HCT116 (cell line): ENCODE measurements at regions not wholly inside any gene's neighbourhood (a gene's known extent, or its start where the extent isn't known, plus 50 kb on each side); places are given as distances from the start of the nearest gene placed in this dataset.

Source experiments
- ATAC-seq: fragments of 200-7000 bp; cut with Tn5 transposase; 2 replicates; pipeline ENCODE4 v1.9.1; 2020; ENCODE audit warnings: mild to moderate bottlenecking, moderate library complexity
- BruUV-seq: library from RNA; stranded (reverse); fragments of 400-500 nt; replicated peaks from 2 replicates; lab custom pipeline; 2021; lab: Mats Ljungman, UMichigan
- CTCF ChIA-PET: fragments of 300-600 bp; sonication (Branson Sonifier 250); formaldehyde crosslinking; loops from one replicate; lab custom pipeline; 2021; ENCODE audit warnings: antibody characterized with exemption; lab: Charles Lee
- POLR2A ChIA-PET: fragments of 300-600, 350-600 bp; sonication (Branson Sonifier 250); formaldehyde crosslinking; loops from one replicate; lab custom pipeline; 2021; ENCODE audit warnings: antibody characterized with exemption; lab: Charles Lee
- RAD21 ChIA-PET, 2 experiments: fragments of 300-600 bp; sonication (Branson Sonifier 250); formaldehyde crosslinking; loops; one replicate each; lab custom pipeline; 2023; ENCODE audit warnings: low total read pairs in 2 of 2; ENCODE audit not compliant: uncharacterized antibody in 2 of 2, unreplicated experiment in 2 of 2, low non-redundant PET in 1 of 2; lab: Charles Lee
- DNase-seq: peaks from one replicate; pipeline ENCODE4 v3.0.0-alpha.2; 2010; ENCODE audit warnings: low read depth, low spot score
- H2AFZ ChIP-seq: fragments of 200-600 bp; shearing (Covaris generic), sonication (generic); 2 replicates; pipeline ENCODE4 v1.6.1; 2017; ENCODE audit warnings: low read depth, mixed run types, mixed read lengths, antibody characterized with exemption, low read length; ENCODE audit not compliant: poor library complexity, severe bottlenecking
- H3K27ac ChIP-seq: 2 replicates; pipeline ENCODE4 v1.5.1; 2012; ENCODE audit warnings: low read depth, low read length
- H3K27me3 ChIP-seq: fragments of 200-600 bp; sonication (generic); 2 replicates; pipeline ENCODE4 v1.6.1; 2016; ENCODE audit warnings: mixed run types, low read length, mixed read lengths; ENCODE audit not compliant: insufficient read depth
- H3K36me3 ChIP-seq, 2 experiments: fragments of 200-500 bp in 1 of 2; fragments of 200-600 bp in 1 of 2; sonication (Bioruptor generic) in 1 of 2; sonication (generic) in 1 of 2; 2 replicates each; pipeline versions ENCODE4 v1.5.1 to v1.6.1; 2014 to 2016; ENCODE audit warnings: low read length in 2 of 2, inconsistent platforms in 1 of 2, mixed read lengths in 1 of 2, mixed run types in 1 of 2; ENCODE audit not compliant: insufficient read depth in 2 of 2, control insufficient read depth in 1 of 2
- H3K4me1 ChIP-seq, 2 experiments: fragments of 200-600 bp in 1 of 2; sonication (generic) in 1 of 2; 2 replicates each; pipeline versions ENCODE4 v1.5.1 to v1.6.1; 2012 to 2017; ENCODE audit warnings: low read length in 2 of 2, inconsistent platforms in 1 of 2, mild to moderate bottlenecking in 1 of 2, mixed read lengths in 1 of 2, mixed run types in 1 of 2, moderate library complexity in 1 of 2; ENCODE audit not compliant: insufficient read depth in 2 of 2, control insufficient read depth in 1 of 2
- H3K4me2 ChIP-seq: fragments of 200-600 bp; sonication (generic); 2 replicates; pipeline ENCODE4 v1.6.1; 2017; ENCODE audit warnings: mixed run types, low read length, mixed read lengths
- H3K4me3 ChIP-seq, 2 experiments: fragments of 200-600 bp in 1 of 2; sonication (generic) in 1 of 2; replicated peaks in 1 of 2; 2 replicates each; pipeline ENCODE4 v1.5.1; 2011 to 2016; ENCODE audit warnings: low read length in 2 of 2, control low read depth in 1 of 2, low read depth in 1 of 2, mild to moderate bottlenecking in 1 of 2, mixed read lengths in 1 of 2, mixed run types in 1 of 2
- H3K79me2 ChIP-seq: fragments of 200-600 bp; sonication (generic); 2 replicates; pipeline ENCODE4 v1.6.1; 2017; ENCODE audit warnings: mild to moderate bottlenecking, mixed run types, low read length, moderate library complexity, mixed read lengths; ENCODE audit not compliant: insufficient read depth
- H3K9ac ChIP-seq: fragments of 200-600 bp; sonication (generic); 2 replicates; pipeline ENCODE4 v1.6.1; 2016; ENCODE audit warnings: low read length, mixed read lengths
- H3K9me2 ChIP-seq: fragments of 200-600 bp; sonication (generic), shearing (Covaris generic); 2 replicates; pipeline ENCODE4 v1.6.1; 2017; ENCODE audit warnings: mixed run types, mild to moderate bottlenecking, moderate library complexity; ENCODE audit not compliant: insufficient read depth
- H3K9me3 ChIP-seq, 2 experiments: fragments of 200-500 bp in 1 of 2; fragments of 200-600 bp in 1 of 2; sonication (Bioruptor generic) in 1 of 2; sonication (generic) in 1 of 2; 2 replicates each; pipeline ENCODE4 v1.6.1; 2014 to 2017; ENCODE audit warnings: low read length in 2 of 2, mixed read lengths in 2 of 2, inconsistent platforms in 1 of 2, low read depth in 1 of 2, mild to moderate bottlenecking in 1 of 2, mixed run types in 1 of 2, moderate library complexity in 1 of 2; ENCODE audit not compliant: control insufficient read depth in 1 of 2, insufficient read depth in 1 of 2
- H4K20me1 ChIP-seq: fragments of 200-600 bp; sonication (generic), shearing (Covaris generic); 2 replicates; pipeline ENCODE4 v1.6.1; 2017; ENCODE audit warnings: mixed run types, mild to moderate bottlenecking, moderate library complexity; ENCODE audit not compliant: insufficient read depth
- ATF3 ChIP-seq: IDR thresholded peaks from 2 replicates; pipeline ENCODE4 v1.6.1; 2012
- CEBPB ChIP-seq: IDR thresholded peaks from 2 replicates; pipeline ENCODE4 v1.6.1; 2012; ENCODE audit warnings: low read depth
- ELF1 ChIP-seq: IDR thresholded peaks from 2 replicates; pipeline ENCODE4 v1.6.1; 2012; ENCODE audit warnings: low read depth, borderline replicate concordance
- EZH2 ChIP-seq: fragments of 200-600 bp; sonication (generic); IDR thresholded peaks from 2 replicates; pipeline ENCODE4 v1.6.1; 2017; ENCODE audit warnings: antibody characterized with exemption, mixed run types
- JUND ChIP-seq: IDR thresholded peaks from 2 replicates; pipeline ENCODE4 v1.6.1; 2012
- MAX ChIP-seq: IDR thresholded peaks from 2 replicates; pipeline ENCODE4 v1.6.1; 2012
- SP1 ChIP-seq: IDR thresholded peaks from 2 replicates; pipeline ENCODE4 v1.6.1; 2012; ENCODE audit warnings: low read depth
- SRF ChIP-seq: IDR thresholded peaks from 2 replicates; pipeline ENCODE4 v1.6.1; 2012; ENCODE audit warnings: low read depth
- TCF7L2 ChIP-seq: IDR thresholded peaks from 2 replicates; pipeline ENCODE4 v1.7.0; 2011; ENCODE audit warnings: borderline replicate concordance, inconsistent platforms; ENCODE audit not compliant: insufficient read depth, insufficient read length; ENCODE audit errors: extremely low read depth
- YY1 ChIP-seq: IDR thresholded peaks from 2 replicates; pipeline ENCODE4 v1.6.1; 2011; ENCODE audit warnings: low read length, low read depth, moderate library complexity, mild to moderate bottlenecking; ENCODE audit not compliant: insufficient replicate concordance; ENCODE audit errors: extremely low read depth
- ZBTB33 ChIP-seq: IDR thresholded peaks from 2 replicates; pipeline ENCODE4 v1.6.1; 2011; ENCODE audit warnings: mild to moderate bottlenecking, low read length, moderate library complexity; ENCODE audit not compliant: insufficient replicate concordance; ENCODE audit errors: extremely low read depth
- ZFX ChIP-seq: fragments of 450-650 bp; IDR thresholded peaks from 2 replicates; pipeline ENCODE4 v1.6.1; 2017
- ZNF274 ChIP-seq: fragments of 200-500 bp; sonication (Bioruptor generic); IDR thresholded peaks from 2 replicates; pipeline ENCODE4 v1.6.1; 2014; ENCODE audit warnings: mild to moderate bottlenecking, low read depth, low read length, inconsistent platforms
- intact Hi-C: fragments of 100-400 bp; cut with micrococcal nuclease; formaldehyde crosslinking; loops from 2 replicates; pipeline ENCODE4 v1.10.0; 2022
- TF ChIP-seq, protein P1 (sequence below), 3 experiments: fragments of 200-600 bp in 1 of 3; sonication (generic) in 1 of 3; IDR thresholded peaks in 2 of 3; conservative IDR thresholded peaks in 1 of 3; 2 replicates each; pipeline ENCODE4 v1.5.1; 2012 to 2017; ENCODE audit warnings: low read depth in 2 of 3, low read length in 2 of 3, antibody characterized with exemption in 1 of 3, borderline replicate concordance in 1 of 3, control low read depth in 1 of 3, mild to moderate bottlenecking in 1 of 3, mixed read lengths in 1 of 3, mixed run types in 1 of 3, moderate library complexity in 1 of 3; ENCODE audit not compliant: insufficient read depth in 1 of 3
- TF ChIP-seq, protein P2 (sequence below): IDR thresholded peaks from 2 replicates; pipeline ENCODE4 v1.6.1; 2012; ENCODE audit warnings: low read depth

- DNase-seq: no peak
- no peak for TF ChIP-seq ELF1
- no peak for TF ChIP-seq ATF3
- no peak for TF ChIP-seq YY1
- TF ChIP-seq, protein P1, sequence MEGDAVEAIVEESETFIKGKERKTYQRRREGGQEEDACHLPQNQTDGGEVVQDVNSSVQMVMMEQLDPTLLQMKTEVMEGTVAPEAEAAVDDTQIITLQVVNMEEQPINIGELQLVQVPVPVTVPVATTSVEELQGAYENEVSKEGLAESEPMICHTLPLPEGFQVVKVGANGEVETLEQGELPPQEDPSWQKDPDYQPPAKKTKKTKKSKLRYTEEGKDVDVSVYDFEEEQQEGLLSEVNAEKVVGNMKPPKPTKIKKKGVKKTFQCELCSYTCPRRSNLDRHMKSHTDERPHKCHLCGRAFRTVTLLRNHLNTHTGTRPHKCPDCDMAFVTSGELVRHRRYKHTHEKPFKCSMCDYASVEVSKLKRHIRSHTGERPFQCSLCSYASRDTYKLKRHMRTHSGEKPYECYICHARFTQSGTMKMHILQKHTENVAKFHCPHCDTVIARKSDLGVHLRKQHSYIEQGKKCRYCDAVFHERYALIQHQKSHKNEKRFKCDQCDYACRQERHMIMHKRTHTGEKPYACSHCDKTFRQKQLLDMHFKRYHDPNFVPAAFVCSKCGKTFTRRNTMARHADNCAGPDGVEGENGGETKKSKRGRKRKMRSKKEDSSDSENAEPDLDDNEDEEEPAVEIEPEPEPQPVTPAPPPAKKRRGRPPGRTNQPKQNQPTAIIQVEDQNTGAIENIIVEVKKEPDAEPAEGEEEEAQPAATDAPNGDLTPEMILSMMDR (IDR thresholded peaks at IDR 0.05 in 2 of 3, conservative IDR thresholded peaks at IDR 0.05 in 1 of 3; ENCODE audit: borderline replicate concordance in 1 of 3, insufficient read depth in 1 of 3, low read depth in 2 of 3, low read length in 2 of 3): no peak
- no peak for TF ChIP-seq ZBTB33
- TF ChIP-seq, protein P2, sequence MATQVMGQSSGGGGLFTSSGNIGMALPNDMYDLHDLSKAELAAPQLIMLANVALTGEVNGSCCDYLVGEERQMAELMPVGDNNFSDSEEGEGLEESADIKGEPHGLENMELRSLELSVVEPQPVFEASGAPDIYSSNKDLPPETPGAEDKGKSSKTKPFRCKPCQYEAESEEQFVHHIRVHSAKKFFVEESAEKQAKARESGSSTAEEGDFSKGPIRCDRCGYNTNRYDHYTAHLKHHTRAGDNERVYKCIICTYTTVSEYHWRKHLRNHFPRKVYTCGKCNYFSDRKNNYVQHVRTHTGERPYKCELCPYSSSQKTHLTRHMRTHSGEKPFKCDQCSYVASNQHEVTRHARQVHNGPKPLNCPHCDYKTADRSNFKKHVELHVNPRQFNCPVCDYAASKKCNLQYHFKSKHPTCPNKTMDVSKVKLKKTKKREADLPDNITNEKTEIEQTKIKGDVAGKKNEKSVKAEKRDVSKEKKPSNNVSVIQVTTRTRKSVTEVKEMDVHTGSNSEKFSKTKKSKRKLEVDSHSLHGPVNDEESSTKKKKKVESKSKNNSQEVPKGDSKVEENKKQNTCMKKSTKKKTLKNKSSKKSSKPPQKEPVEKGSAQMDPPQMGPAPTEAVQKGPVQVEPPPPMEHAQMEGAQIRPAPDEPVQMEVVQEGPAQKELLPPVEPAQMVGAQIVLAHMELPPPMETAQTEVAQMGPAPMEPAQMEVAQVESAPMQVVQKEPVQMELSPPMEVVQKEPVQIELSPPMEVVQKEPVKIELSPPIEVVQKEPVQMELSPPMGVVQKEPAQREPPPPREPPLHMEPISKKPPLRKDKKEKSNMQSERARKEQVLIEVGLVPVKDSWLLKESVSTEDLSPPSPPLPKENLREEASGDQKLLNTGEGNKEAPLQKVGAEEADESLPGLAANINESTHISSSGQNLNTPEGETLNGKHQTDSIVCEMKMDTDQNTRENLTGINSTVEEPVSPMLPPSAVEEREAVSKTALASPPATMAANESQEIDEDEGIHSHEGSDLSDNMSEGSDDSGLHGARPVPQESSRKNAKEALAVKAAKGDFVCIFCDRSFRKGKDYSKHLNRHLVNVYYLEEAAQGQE: no peak
- no peak for TF ChIP-seq ZFX
- no peak for TF ChIP-seq JUND
- TF ChIP-seq EZH2: no peak
- no peak for TF ChIP-seq SP1
- TF ChIP-seq TCF7L2: no peak
- TF ChIP-seq CEBPB: no peak
- no peak for TF ChIP-seq SRF
- TF ChIP-seq ZNF274: no peak
- no peak for TF ChIP-seq MAX
- POLR2A ChIA-PET: no interaction called here
Observed at GRCh38 chr6:105807905-105808304, 278.2 kb upstream of the PRDM1 start.

More at GRCh38 chr6:105807905-105808304, 278.2 kb upstream of the PRDM1 start:
- ChIA-PET CTCF (no interaction called here), RAD21 (no interaction called here)
- H4K20me1 ChIP-seq: no peaks in the 10 kb centered on the region
- no peak for ATAC-seq
- H2AFZ ChIP-seq: no peak overlapping the region
- H3K27me3 ChIP-seq: no peaks in the 10 kb centered on the region
- H3K36me3 ChIP-seq: no peaks in the 10 kb centered on the region
- H3K9ac ChIP-seq: no peak overlapping the region
- H3K9me2 ChIP-seq: no peaks in the 10 kb centered on the region
- peaks cover 8 to 38% of the 10 kb centered on the region in 2 experiments for H3K4me1 ChIP-seq
- intact Hi-C loops: no loop called here
- H3K4me2 ChIP-seq: no peak overlapping the region
- no peak overlapping the region for H3K27ac ChIP-seq
- H3K4me3 ChIP-seq: no peak overlapping the region
- no peaks in the 10 kb centered on the region for H3K79me2 ChIP-seq
- BruUV-seq: no TSS peak
- H3K9me3 ChIP-seq: no peaks in the 10 kb centered on the region
